GM10248 (cell line): ENCODE measurements at regions not wholly inside any gene's neighbourhood (a gene's known extent, or its start where the extent isn't known, plus 50 kb on each side); places are given as distances from the start of the nearest gene placed in this dataset.

Source experiments
- CTCF ChIA-PET: fragments of 300-600 bp; sonication (Branson Sonifier 250); formaldehyde crosslinking; extraction: SDS; loops from one replicate; lab custom pipeline; 2021; ENCODE audit warnings: antibody characterized with exemption; lab: Yijun Ruan, JAX
- POLR2A ChIA-PET: fragments of 350-650 bp; sonication (Branson Sonifier 250); formaldehyde crosslinking; extraction: SDS; loops from one replicate; lab custom pipeline; 2020; ENCODE audit warnings: antibody characterized with exemption; lab: Yijun Ruan, JAX
- DNase-seq: peaks from one replicate; pipeline ENCODE4 v3.0.0; 2012; ENCODE audit errors: extremely low spot score
- CTCF ChIP-seq: IDR thresholded peaks from 2 replicates; pipeline ENCODE4 v1.5.1; 2012; ENCODE audit warnings: mild to moderate bottlenecking, low read depth; ENCODE audit errors: extremely low read depth, missing control alignments, control extremely low read depth

- no peak for DNase-seq
- no peak for TF ChIP-seq CTCF
- ChIA-PET CTCF (interaction anchor here (1.3 kb wide), 1 partner anchor 13 kb away, joined by 3 read pairs; no protein-coding TSS in a partner anchor), POLR2A (no interaction called here)
Observed at GRCh38 chr13:72500851-72501250, 226.6 kb downstream of the MZT1 start.

- CTCF ChIA-PET, result interaction anchor here (1.2 kb wide), 1 partner anchor 45 kb away, joined by 3 read pairs; no protein-coding TSS in a partner anchor
- DNase-seq, result no peak
- POLR2A ChIA-PET, result no interaction called here
- TF ChIP-seq CTCF, result no peak
Observed at GRCh38 chr13:72495681-72496080, 231.7 kb downstream of the MZT1 start.

GRCh38 chr13:72489751-72490150 lies 237.7 kb downstream of the MZT1 start:
- ChIA-PET POLR2A (no interaction called here), CTCF (interaction anchor here (1.0 to 2.1 kb wide), 3 partner anchors 9 to 16 kb away, joined by 3 to 5 read pairs (median 5); no protein-coding TSS in a partner anchor)
- no peak for DNase-seq
- no peak for TF ChIP-seq CTCF

- DNase-seq, result no peak
- TF ChIP-seq CTCF, result no peak
- ChIA-PET CTCF (interaction anchor here (1.0 to 1.7 kb wide), 2 partner anchors 15 to 17 kb away, joined by 4 to 5 read pairs; no protein-coding TSS in a partner anchor), POLR2A (no interaction called here)
Observed at GRCh38 chr13:72473321-72473720, 254.1 kb downstream of the MZT1 start.

- CTCF ChIA-PET, result no interaction called here
- no peak for DNase-seq
- POLR2A ChIA-PET, result no interaction called here
- TF ChIP-seq CTCF, result no peak
Observed at GRCh38 chr13:72469906-72470305, 257.5 kb downstream of the MZT1 start.

GRCh38 chr13:72463561-72463960 lies 263.9 kb downstream of the MZT1 start:
- no peak for DNase-seq
- ChIA-PET CTCF (interaction anchor here (2.0 kb wide), 1 partner anchor 11 kb away, joined by 6 read pairs; no protein-coding TSS in a partner anchor), POLR2A (no interaction called here)
- TF ChIP-seq CTCF, result no peak
